GM18873 (cell line): ENCODE measurements at regions not wholly inside any gene's neighbourhood (a gene's known extent, or its start where the extent isn't known, plus 50 kb on each side); places are given as distances from the start of the nearest gene placed in this dataset.

ENCODE experiments used
- ATAC-seq: cut with Tn5 transposase; IDR thresholded peaks from one replicate; pipeline ENCODE4 v1.9.1; 2021; ENCODE audit warnings: mild to moderate bottlenecking, moderate library complexity, moderate number of reproducible peaks; ENCODE audit not compliant: unreplicated experiment, low FRiP score

DNA sequence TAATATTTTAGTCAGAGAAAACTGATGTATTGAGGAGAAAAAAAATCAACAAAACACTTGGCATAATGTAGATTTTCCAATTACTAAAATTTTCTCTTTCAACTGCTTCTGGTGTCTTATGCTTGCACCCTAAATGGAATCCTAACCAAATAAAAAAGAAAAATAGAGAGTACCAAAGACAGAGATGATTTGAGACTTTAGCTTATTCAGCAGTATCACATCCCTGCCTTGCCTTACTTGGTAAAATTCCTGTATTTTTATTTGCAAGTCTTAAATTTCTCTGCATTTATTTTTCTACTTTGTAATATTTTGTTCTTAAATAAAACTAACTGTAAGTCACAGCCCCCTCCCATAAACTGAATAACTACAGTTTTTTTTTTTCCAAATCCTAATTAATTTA lies 950.5 kb upstream of the INTU start:
- no peak for ATAC-seq

DNA sequence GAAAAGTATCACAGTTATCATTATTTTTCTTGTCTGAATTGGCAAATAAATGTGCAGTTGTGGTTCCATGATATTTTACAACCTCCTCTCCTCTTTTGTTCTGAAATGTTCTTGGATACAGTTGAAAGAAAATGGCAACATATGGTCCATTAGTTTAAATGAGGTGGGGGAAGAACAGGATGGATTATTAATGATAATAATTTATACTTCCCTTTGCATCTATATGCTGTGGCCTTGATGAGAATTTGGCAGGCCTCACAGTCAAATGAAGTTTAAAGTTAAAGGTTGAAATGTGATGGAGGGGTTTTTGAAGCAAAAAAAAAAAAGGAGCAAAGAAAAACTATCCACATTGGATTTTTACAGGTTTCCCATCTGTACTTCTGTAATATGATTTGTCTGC lies 946.3 kb upstream of the INTU start:
- ATAC-seq: no peak

DNA sequence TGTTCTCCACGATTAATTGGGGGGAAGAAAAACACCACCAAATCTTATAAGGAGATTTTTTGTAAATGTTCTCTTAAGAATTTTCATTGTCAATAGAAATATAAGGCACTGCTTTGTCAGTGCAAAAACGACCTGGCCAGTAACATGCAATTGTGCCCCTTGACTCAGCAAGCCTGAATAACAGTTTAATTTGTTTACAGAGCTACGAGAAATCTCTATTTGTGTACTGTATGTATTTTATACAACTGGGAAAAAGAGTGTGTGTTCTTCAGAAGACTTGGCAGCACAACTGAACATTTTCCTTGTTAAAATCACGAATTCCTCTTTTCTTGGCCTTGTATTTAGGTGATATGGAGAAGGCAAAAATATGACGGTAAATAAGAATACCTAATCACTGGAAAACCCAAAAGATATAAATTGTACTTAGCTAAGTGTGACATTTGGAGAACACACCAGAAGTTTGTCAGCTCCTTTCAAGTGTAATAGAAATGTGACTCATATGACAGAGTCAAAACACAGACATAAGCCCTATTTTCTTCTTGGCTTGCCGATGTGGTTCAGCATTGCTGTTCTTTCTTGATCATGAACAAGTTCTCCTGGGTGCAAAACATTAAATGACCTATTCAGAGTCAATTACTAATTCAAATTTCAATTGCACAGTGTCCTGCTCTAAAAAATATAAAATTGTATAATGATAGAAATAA lies 945.0 kb upstream of the INTU start:
- no peak for ATAC-seq

DNA sequence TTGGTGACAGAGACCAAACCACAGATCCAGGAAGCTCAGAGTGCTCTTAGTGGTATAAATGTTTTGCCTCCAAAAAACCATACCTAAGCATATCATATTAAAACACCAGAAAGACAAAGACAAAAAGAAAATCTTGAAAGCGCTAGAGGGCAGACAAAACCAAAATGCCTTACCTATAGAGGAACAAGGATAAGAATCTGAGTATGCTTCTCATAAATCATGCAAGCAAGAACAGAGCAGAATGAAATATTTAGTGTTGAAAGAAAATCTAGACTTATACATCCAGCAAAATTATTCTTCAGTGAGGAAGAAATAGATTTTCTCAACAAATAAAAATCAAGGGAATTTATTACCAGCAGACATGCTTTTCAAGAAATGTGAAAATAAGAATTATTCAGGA lies 941.0 kb upstream of the INTU start:
- ATAC-seq: no peak

DNA sequence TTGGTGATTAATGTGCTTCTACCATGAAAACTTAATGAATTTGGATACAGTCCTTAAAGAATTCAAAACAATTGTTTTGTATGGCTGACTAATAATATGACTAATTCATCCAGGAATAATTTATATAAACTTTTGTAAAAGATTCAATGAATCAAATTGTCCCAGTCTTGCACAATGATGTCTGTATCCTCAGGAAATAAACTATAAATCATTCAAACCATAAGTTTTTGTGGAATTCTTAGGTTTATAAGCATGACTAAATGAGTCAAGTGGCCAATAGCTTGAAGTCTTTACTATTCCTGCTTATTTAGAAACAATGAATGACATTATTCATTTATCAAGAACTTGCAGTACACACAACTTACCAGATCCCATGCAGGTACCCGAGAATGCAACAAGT lies 935.0 kb upstream of the INTU start:
- no peak for ATAC-seq

DNA sequence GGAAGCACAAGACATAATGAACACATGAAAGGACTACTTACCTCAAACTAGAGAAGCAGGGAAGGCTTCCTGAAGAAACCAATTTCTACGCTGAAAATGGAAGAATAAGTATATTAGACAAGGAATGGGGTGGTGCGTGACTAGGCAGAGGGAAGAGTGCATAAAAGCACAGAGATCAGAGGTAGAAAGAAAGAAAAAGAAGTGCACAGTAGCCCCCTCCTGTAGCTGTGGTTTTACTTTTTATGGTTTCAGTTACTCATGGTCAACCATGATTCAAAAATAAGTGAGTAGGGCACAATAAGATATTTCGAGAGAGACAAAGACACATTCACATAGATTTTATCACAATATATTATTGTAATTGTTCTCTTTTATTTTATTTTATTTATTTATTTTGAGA lies 934.5 kb upstream of the INTU start:
- no peak for ATAC-seq

DNA sequence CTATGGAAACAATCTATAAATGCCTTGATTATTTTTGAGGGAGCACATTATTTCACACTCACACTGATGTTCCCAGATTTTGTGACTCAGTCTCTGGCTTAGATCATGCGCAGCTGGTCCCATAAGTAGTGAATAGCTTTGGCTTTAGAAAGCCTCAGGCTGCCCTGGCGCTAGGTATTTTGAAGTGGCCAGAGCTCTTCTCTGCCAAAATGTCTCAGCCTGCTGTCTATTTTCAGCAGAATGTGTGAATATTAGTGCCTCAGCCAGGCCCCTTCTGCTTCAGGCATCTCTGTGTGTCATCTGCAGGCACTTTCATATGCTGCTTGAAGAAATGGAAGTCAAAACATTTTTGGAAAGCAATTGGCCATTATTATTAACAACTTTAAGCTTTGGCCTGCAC lies 931.0 kb upstream of the INTU start:
- ATAC-seq: no peak

DNA sequence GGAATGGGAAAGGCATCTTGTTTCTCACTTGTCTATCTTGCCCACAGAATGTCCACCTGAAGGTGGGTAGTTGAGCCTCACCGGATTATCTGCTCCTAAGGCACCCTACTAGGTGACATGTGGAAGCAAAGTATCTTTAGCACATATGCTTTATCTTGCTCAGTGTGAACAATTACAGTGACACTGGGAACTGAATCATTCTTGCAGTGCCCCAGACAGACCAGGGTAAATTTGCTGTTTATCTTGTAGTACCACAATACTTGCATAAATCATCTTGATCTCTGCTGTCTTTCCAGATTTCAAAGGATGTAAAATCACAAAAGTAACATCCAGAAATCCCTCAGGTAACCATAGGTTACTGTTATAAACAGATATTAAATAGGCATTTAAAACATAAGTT lies 930.0 kb upstream of the INTU start:
- ATAC-seq: no peak

DNA sequence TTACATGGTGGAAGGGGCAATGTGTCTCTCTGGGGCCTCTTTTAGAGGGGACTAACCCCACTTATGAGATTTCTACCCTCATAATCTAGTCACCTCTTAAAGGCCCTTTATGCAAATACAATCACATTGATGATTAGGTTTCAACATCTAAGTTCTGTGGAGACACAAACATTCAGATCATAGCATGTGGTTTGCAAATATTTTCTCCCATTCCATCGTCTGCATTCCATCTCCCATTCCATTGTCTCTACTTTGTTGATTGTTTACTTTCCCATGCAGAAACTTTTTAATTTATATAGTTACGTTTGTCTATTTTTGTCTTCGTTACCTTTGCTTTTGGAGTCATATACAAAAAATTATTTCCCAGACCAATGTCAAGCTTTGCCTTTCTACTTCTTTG lies 927.5 kb upstream of the INTU start:
- ATAC-seq: no peak

DNA sequence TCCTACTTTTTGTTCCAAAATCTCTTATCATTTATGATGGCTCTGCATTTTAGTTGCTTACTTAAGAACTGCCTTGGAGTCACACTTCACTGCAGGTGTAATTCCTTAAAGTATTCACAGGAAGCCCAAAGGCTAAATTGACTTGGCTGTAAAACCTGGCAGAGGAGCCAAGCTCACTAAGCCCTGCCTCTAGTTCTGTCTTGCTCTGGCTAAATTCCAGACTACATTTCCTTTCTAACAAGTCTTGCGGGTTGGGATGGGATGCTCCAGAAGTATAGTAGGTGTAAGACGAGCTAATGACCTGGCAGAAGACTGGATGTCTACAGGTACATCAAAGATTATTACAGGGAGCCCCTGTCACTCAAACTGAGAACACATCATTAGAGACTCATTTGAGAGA lies 924.0 kb upstream of the INTU start:
- ATAC-seq: no peak

DNA sequence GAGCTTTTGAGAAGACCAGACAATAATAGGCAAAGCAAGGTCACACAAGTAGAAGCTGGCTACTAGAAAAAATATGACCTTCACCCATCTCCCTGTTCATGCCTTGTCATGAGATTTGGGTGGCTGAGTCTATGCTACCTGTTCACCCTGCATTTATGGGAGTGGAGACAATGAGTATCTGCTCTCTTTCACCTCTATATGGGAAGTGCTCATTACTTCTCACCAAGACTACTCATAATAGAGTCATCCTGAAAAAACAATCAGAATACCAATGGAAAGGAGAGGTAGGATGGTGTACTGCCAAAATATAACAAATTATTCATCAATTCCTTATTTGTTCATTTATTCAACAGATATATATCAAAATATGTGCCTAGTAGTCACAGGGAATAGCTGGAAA lies 921.8 kb upstream of the INTU start:
- no peak for ATAC-seq

DNA sequence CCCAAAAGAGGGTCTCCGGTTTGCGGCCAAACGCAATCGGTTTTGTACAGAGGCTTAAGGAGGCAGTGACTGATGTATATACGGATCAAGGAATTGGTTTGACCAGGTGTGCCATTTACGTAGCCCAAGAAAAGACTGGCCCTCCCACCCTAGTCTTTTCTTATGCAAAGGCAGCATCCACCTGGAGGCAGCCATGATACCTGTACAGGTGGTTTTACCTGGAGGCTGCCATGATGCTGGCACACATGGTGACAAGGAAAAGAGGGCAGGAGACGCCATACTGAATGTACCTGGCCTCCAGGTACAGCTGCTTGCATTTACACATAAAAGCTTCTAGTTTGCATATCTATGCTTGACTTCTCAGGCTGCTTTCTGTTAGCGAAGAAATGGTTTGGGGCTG lies 917.7 kb upstream of the INTU start:
- no peak for ATAC-seq

DNA sequence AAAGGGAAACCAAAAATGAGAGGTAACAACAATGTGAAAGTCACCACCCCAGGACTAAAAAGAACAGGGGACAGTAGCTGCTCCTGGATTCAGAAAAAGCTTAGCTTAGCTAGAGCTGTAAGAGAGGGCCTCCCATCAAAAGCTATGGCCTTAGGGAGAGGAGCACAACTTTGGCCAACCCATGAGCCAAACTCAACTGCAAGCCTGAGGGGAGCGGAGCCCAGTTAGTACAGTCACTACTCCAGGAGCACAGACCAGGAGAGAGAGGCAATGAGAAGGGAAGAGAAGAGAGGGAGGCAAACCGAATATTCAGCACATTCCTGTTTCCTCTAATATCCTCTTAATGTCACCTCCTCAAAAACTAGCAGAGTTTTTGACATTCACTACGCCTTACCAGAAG lies 917.1 kb upstream of the INTU start:
- no peak for ATAC-seq

DNA sequence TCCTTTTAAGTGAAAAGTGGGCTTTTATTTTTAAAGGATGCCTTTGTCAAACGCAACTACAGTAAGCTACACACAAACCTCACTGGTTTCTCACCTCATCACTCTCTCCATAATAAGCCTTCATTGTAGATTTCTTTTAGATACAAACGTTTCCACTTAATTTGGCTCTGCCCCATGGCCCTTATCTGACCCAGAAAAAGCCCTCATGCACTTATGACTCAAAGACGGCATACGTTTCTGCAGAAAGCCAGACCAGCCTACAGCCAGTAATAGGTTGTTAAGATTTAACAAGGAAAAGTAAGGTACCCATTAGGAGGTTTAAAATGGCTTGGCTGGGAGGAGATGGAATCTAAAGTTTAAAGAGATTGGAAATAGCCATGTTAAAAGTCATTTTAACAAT lies 914.6 kb upstream of the INTU start:
- ATAC-seq: no peak

DNA sequence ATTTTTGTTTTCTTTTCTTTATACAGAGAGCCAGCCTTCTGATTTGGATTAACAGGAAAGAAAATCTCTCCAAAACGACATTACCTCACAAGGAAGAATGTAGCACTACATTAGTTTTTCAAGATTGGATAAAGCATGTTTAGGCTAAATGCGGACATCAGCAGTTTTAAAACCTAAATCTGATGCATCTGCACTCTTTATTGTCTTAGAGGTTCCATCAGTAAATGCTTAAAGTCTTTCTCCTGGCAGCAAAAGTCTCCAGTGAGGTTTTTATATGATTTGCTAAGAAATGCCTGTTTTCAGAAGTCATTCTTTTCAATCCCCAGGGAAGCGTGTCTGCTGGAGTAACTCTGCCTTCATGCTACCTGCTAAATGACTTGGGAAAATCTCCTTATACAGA lies 912.9 kb upstream of the INTU start:
- ATAC-seq: no peak

DNA sequence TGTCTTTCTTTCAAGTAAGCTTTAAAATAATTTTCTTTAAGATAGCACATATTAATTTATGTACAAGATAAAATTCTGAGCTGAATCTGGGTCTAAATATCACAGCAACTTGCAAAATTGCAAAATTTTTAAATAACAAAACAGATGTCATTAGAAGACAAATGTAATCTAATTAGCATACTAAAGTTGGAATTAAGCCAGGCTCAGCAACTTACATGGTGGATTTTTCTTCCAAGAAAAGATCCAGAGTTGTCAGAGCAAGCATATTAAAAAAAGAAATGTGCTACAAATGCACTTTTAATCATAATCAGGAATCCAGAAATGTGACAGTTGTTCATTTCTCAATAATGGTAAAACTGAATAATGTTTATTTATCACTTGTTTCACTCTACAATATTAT lies 906.9 kb upstream of the INTU start:
- no peak for ATAC-seq

DNA sequence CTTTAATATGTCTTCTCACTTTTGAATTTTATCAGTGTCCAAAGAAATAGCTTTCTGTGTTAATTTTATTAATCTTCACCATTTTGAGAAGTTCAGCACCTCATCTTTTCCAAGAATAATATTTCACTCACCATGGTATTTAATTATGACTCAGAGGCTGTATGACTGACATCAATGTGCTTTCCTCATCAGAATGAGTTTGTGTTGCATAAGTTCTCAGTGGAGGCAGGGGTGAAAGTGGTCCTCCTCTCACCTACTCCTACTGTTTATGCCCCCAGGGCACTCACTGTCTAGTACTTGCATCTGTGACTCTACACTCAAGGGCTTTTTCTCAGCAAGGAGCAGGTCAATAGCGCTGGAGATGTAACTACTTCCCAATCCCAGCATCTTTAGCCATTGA lies 905.3 kb upstream of the INTU start:
- ATAC-seq: no peak

DNA sequence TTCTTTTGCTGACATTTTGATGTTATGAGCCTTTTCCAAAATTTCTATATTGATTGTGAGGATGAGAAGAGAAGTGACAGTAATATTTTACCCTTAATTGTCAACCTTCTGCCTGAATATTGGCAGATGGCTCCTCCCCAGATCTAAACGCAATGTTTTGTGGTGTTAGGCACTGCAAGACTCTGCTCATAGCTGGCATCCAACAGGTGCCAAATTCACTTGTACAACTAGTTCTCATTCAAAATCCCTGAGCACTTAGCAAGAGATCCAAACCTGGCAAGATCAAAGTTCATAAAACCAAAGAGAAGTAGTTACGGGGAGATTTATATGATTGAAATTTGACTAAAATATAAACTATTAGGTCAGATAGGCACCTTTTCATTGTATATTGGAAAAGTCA lies 901.7 kb upstream of the INTU start:
- ATAC-seq: no peak

DNA sequence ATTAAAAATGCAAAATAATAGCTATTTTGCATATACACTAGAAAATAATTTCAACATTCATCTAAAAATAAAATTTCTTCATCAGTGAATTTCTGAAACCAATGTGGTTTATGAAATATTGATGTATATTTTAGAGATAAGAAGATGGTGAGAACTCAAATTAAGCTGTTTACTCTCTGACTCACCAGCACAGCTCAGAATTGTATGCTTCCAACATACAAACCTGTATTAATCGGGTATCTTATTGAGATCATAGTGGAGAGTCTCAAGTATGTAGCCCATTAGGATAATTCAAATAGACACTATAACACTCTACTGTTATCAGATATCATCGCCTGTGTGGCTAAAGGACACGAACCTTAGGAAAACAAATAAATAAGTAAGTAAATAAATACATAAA lies 899.5 kb upstream of the INTU start:
- no peak for ATAC-seq

DNA sequence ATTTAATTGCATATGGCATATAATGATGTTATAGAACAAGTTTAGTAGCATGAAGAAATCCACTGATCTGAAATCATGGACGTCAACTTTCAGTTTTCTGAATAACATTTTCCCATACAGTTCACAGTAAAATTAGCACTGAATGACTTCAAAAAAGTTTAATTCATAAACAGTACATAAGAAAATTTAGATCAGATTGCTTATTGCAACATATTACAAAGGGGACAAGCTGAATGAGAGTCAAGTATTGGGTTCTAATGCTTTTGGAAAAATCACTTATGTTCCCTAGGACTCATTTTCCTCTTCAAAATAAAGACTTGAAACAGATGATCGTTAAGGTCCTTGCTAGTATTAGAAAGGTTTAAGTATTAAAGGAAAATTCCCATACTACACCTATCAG lies 898.3 kb upstream of the INTU start:
- no peak for ATAC-seq

DNA sequence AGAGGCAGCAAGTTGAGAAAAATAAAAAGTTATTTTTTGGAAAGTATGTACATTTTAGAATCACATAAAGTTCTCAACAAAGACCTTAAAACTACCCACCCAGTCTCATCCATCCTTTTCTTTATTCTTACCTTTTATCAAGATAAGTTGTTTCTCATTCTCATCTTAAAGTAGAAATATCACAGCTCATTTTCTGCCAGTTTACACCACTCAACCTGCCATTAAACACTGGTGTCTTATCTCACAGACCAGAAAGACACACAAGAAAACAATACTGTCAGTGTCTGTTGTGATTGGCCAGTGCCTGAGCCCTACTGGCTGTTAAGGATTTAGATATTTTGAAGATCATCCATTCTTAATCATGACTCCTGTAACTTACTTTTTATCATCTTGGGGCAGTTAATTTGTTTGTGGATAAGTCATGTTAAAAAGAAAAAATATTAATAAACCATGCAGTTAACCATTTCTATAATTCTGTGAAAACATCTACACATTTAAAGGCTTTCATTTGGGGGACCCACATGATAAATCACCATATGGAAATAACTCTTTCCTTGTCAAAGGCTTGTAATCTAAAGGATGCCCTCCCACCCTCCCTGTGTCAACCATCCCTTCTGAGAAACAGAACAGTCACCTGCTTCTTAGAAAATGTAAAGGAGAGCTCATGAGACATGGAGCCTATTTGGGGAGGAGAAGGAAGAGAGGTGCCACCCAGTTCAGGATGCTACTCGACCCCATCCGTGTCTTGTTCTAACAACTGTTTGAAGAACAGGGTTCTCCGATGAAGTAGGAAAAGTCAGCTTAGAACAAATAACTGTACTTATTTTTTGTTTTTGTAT lies 897.2 kb upstream of the INTU start:
- no peak for ATAC-seq

DNA sequence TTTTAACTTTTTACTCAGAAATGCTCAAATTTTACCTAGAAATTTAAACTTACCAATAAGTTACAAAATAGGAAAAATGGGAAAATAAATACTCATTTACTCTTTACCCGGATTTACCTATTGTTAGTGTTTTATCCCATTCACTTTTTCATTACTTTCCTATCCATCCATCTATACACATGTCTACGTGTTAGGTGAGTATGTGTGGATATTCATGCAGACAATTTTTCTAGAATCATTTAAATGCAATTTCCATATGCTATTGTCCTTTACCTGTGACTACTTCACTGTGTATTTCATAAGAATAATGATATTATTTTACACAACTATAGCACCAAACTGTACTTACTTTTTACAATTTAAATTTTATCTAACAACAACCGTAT lies 896.6 kb upstream of the INTU start:
- no peak for ATAC-seq
